ENCODE measurements at regions not wholly inside any gene's neighbourhood (a gene's known extent, or its start where the extent isn't known, plus 50 kb on each side); places are given as distances from the start of the nearest gene placed in this dataset.

DNA sequence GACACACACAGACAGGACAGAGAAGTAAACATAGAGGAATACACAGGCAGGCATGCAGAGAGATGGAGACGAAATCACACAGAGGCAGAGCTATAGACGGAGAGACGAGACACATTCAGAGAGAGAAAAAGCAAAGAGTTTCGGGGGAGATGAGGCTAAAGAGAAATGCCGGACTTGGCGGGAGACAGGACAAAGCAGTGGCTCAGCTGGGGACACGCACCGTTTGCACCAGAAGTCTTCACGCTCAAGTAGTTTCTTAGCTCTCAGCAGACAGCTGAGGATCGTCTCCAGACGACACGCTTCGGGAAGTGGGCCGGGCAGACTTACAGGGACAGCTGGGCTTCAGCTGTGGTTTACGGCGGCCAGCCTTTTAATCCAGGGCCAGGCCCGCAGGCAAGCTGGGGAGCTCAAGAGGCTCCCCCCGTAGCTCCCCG, 56.2 kb upstream of the DLG1 start:
- Histone ChIP-seq H3K4me3 (ENCODE audit: low read length, poor library complexity, severe bottlenecking) (no peak overlapping the region), H3K4me1 (ENCODE audit: insufficient read depth, low read length, poor library complexity, severe bottlenecking) (no peaks in the 10 kb centered on the region), H3K27me3 (ENCODE audit: insufficient read depth, low read length, poor library complexity, severe bottlenecking) (no peaks in the 10 kb centered on the region), H3K79me2 (ENCODE audit: insufficient read depth, low read length) (no peaks in the 10 kb centered on the region), H2AFZ (ENCODE audit: low read length) (no peak overlapping the region), H3K9me3 (ENCODE audit: insufficient read depth, low read depth, low read length) (no peaks in the 10 kb centered on the region), H3K36me3 (ENCODE audit: insufficient read depth, low read length) (no peaks in the 10 kb centered on the region), H4K20me1 (ENCODE audit: insufficient read depth, low read length, poor library complexity, severe bottlenecking) (no peaks in the 10 kb centered on the region), H3K4me2 (ENCODE audit: low read depth, low read length, poor library complexity, severe bottlenecking) (no peak overlapping the region), H3K9me2 (replicated peaks; ENCODE audit: low read depth, low read length) (no peaks in the 10 kb centered on the region), H3K9ac (ENCODE audit: low read depth, low read length, poor library complexity, severe bottlenecking) (no peak overlapping the region), H3F3A (ENCODE audit: low read depth) (no peaks in the 10 kb centered on the region)
- no peak for TF ChIP-seq CTCF (conservative IDR thresholded peaks at IDR 0.05; ENCODE audit: low read length)
- TF ChIP-seq EZH2phosphoT487 (IDR thresholded peaks at IDR 0.05; ENCODE audit: borderline replicate concordance) = no peak

DNA sequence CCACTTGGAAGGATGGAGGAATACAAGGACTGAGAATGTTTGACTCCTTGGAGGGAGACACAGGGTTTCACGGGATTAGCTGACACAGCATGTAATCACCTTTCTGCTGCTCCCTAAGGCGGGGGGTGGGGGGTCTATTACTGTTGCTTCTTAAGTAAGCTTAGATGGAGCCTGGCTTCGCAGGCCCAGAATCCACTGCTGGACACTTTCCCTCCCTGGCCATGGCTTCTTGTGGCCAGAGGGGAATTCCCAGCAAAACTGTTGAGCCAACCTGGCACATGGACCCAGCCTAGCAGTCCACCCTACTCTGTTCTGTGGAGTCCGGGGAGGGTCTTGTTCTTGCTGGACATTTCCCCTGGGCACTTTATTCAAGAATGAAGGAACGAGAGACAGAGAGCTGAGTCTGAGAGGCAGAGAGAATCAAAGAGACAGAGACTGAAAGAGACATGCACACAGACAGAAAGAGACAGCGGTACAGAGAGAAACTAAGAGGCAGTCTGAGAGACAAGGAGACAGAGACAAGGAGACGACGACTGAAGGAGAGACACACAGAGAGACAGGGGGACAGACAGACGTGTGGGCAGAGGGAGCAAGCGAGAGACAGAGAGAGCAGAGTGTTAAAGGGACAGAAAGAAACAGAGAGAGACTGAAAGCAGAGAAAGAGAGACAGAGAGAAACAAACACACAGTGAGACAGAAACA, 55.6 kb upstream of the DLG1 start:
- Histone ChIP-seq H3K27me3 (ENCODE audit: insufficient read depth, low read length, poor library complexity, severe bottlenecking) (no peaks in the 10 kb centered on the region), H3K4me3 (ENCODE audit: low read length, poor library complexity, severe bottlenecking) (no peak overlapping the region), H3K4me2 (ENCODE audit: low read depth, low read length, poor library complexity, severe bottlenecking) (no peak overlapping the region), H3K9me3 (ENCODE audit: insufficient read depth, low read depth, low read length) (no peaks in the 10 kb centered on the region), H3K36me3 (ENCODE audit: insufficient read depth, low read length) (no peaks in the 10 kb centered on the region), H4K20me1 (ENCODE audit: insufficient read depth, low read length, poor library complexity, severe bottlenecking) (no peaks in the 10 kb centered on the region), H3K9ac (ENCODE audit: low read depth, low read length, poor library complexity, severe bottlenecking) (no peak overlapping the region), H3K79me2 (ENCODE audit: insufficient read depth, low read length) (no peaks in the 10 kb centered on the region), H3K9me2 (replicated peaks; ENCODE audit: low read depth, low read length) (no peaks in the 10 kb centered on the region), H3K4me1 (ENCODE audit: insufficient read depth, low read length, poor library complexity, severe bottlenecking) (no peaks in the 10 kb centered on the region), H3F3A (ENCODE audit: low read depth) (no peaks in the 10 kb centered on the region), H2AFZ (ENCODE audit: low read length) (no peak overlapping the region)
- TF ChIP-seq CTCF (conservative IDR thresholded peaks at IDR 0.05; ENCODE audit: low read length) (no peak), EZH2phosphoT487 (IDR thresholded peaks at IDR 0.05; ENCODE audit: borderline replicate concordance) (no peak)

- H2AFZ ChIP-seq (ENCODE audit: low read length) = no peak overlapping the region
- no peaks in the 10 kb centered on the region for H3K9me3 ChIP-seq (ENCODE audit: insufficient read depth, low read depth, low read length)
- TF ChIP-seq EZH2phosphoT487 (IDR thresholded peaks at IDR 0.05; ENCODE audit: borderline replicate concordance) = no peak
- no peak for TF ChIP-seq CTCF (conservative IDR thresholded peaks at IDR 0.05; ENCODE audit: low read length)
- H3K36me3 ChIP-seq (ENCODE audit: insufficient read depth, low read length) = no peaks in the 10 kb centered on the region
- H3K79me2 ChIP-seq (ENCODE audit: insufficient read depth, low read length) = no peaks in the 10 kb centered on the region
- no peak overlapping the region for H3K4me2 ChIP-seq (ENCODE audit: low read depth, low read length, poor library complexity, severe bottlenecking)
- H3K9me2 ChIP-seq (replicated peaks; ENCODE audit: low read depth, low read length) = no peaks in the 10 kb centered on the region
- H3K4me1 ChIP-seq (ENCODE audit: insufficient read depth, low read length, poor library complexity, severe bottlenecking) = no peaks in the 10 kb centered on the region
- H3K9ac ChIP-seq (ENCODE audit: low read depth, low read length, poor library complexity, severe bottlenecking) = no peak overlapping the region
- no peaks in the 10 kb centered on the region for H4K20me1 ChIP-seq (ENCODE audit: insufficient read depth, low read length, poor library complexity, severe bottlenecking)
- H3F3A ChIP-seq (ENCODE audit: low read depth) = no peaks in the 10 kb centered on the region
- H3K4me3 ChIP-seq (ENCODE audit: low read length, poor library complexity, severe bottlenecking) = no peak overlapping the region
- no peaks in the 10 kb centered on the region for H3K27me3 ChIP-seq (ENCODE audit: insufficient read depth, low read length, poor library complexity, severe bottlenecking)
Observed at GRCh38 chr3:197353001-197353866, 54.8 kb upstream of the DLG1 start.

All from Loucy (cell line).